Ovary (tissue), 3 donors: ENCODE measurements at regions not wholly inside any gene's neighbourhood (a gene's known extent, or its start where the extent isn't known, plus 50 kb on each side); places are given as distances from the start of the nearest gene placed in this dataset.
"Not testable (repeated sequence)": the region's sequence is repeated elsewhere in the genome, so short reads cannot be mapped to it uniquely, and the experiment has no call there.

Source experiments
- EP300 ChIP-seq: sonication (generic); formaldehyde crosslinking; IDR thresholded peaks from one replicate; pipeline ENCODE4 v1.6.1; 2017; ENCODE audit warnings: antibody characterized with exemption
- POLR2A ChIP-seq: fragments of 450-650 bp; IDR thresholded peaks from one replicate; pipeline ENCODE4 v1.6.1; 2017; ENCODE audit warnings: antibody characterized with exemption, mild to moderate bottlenecking, moderate library complexity
- TF ChIP-seq, protein P1 (sequence below), 3 donors: fragments of 450-650 bp in 2 of 3; fragments of 200-600 bp in 1 of 3; IDR thresholded peaks; one replicate each; pipeline versions ENCODE4 v1.5.1 to v1.8.0; 2016 to 2022; ENCODE audit warnings: antibody characterized with exemption in 3 of 3, mild to moderate bottlenecking in 1 of 3
- donor health status: DM: no; HTN: no; CAD: no.

- TF ChIP-seq, protein P1, sequence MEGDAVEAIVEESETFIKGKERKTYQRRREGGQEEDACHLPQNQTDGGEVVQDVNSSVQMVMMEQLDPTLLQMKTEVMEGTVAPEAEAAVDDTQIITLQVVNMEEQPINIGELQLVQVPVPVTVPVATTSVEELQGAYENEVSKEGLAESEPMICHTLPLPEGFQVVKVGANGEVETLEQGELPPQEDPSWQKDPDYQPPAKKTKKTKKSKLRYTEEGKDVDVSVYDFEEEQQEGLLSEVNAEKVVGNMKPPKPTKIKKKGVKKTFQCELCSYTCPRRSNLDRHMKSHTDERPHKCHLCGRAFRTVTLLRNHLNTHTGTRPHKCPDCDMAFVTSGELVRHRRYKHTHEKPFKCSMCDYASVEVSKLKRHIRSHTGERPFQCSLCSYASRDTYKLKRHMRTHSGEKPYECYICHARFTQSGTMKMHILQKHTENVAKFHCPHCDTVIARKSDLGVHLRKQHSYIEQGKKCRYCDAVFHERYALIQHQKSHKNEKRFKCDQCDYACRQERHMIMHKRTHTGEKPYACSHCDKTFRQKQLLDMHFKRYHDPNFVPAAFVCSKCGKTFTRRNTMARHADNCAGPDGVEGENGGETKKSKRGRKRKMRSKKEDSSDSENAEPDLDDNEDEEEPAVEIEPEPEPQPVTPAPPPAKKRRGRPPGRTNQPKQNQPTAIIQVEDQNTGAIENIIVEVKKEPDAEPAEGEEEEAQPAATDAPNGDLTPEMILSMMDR (IDR thresholded peaks at IDR 0.05): not testable (repeated sequence)
- not testable (repeated sequence) for TF ChIP-seq POLR2A, EP300
Measured at GRCh38 chr1:146777826-146778602, 160.1 kb upstream of the NBPF12 start.
